Naive B cell (primary cell): ENCODE measurements at regions not wholly inside any gene's neighbourhood (a gene's known extent, or its start where the extent isn't known, plus 50 kb on each side); places are given as distances from the start of the nearest gene placed in this dataset.
"Not testable (repeated sequence)": the region's sequence is repeated elsewhere in the genome, so short reads cannot be mapped to it uniquely, and the experiment has no call there.

Experiments used
- ATAC-seq, 2 donors: fragments of 150-1000 bp; cut with Tn5 transposase; 2 replicates each; pipeline ENCODE4 v1.10.0; 2021; ENCODE audit warnings: low read depth in 2 of 2, mild to moderate bottlenecking in 2 of 2, moderate library complexity in 2 of 2
- DNase-seq: peaks from one replicate; pipeline ENCODE4 v3.0.0; 2022
- H3K27ac Mint-ChIP-seq, 6 donors: one replicate each; pipeline ENCODE4 v1.8.0; 2020 to 2022; ENCODE audit warnings: mild to moderate bottlenecking in 6 of 6, mixed read lengths in 6 of 6, moderate library complexity in 5 of 6, inconsistent platforms in 2 of 6
- H3K27me3 Mint-ChIP-seq, 3 donors: one replicate each; pipeline ENCODE4 v1.8.0; 2021 to 2022; ENCODE audit warnings: mixed read lengths in 3 of 3, mild to moderate bottlenecking in 1 of 3
- H3K36me3 Mint-ChIP-seq, 2 donors: one replicate each; pipeline ENCODE4 v1.8.0; 2020 to 2022; ENCODE audit warnings: mixed read lengths in 2 of 2, inconsistent platforms in 1 of 2, mild to moderate bottlenecking in 1 of 2
- H3K4me1 Mint-ChIP-seq, 3 donors: one replicate each; pipeline ENCODE4 v1.8.0; 2020 to 2022; ENCODE audit warnings: mixed read lengths in 3 of 3, inconsistent platforms in 1 of 3, mild to moderate bottlenecking in 1 of 3, moderate library complexity in 1 of 3
- H3K4me3 Mint-ChIP-seq, 8 donors: one replicate each; pipeline ENCODE4 v1.8.0; 2020 to 2022; ENCODE audit warnings: mild to moderate bottlenecking in 8 of 8, mixed read lengths in 8 of 8, moderate library complexity in 8 of 8, inconsistent platforms in 2 of 8
- H3K9me3 Mint-ChIP-seq, 7 donors: one replicate each; pipeline ENCODE4 v1.8.0; 2020 to 2022; ENCODE audit warnings: mixed read lengths in 7 of 7, mild to moderate bottlenecking in 5 of 7, inconsistent platforms in 2 of 7, moderate library complexity in 1 of 7

- Mint-ChIP-seq H3K36me3 (peaks cover 5 to 9% of the 10 kb centered on the region in 2 donors), H3K27ac (no peak overlapping the region), H3K4me3 (no peak overlapping the region), H3K4me1 (no peaks in the 10 kb centered on the region), H3K27me3 (no peaks in the 10 kb centered on the region), H3K9me3 (peaks cover 9 to 60% (median 34%) of the 10 kb centered on the region in 7 donors)
- DNase-seq (no peak), ATAC-seq (no peak)
Observed at GRCh38 chr7:56491636-56492425, 375.6 kb upstream of the NUPR2 start.

GRCh38 chr7:56483861-56484550 is 367.8 kb upstream of the NUPR2 start:
- ATAC-seq: no peak
- Mint-ChIP-seq H3K27me3 (no peaks in the 10 kb centered on the region), H3K4me3 (no peak overlapping the region), H3K9me3 (peaks cover 10 to 82% (median 48%) of the 10 kb centered on the region in 7 donors), H3K36me3 (peaks cover 12 to 15% of the 10 kb centered on the region in 2 donors), H3K4me1 (no peaks in the 10 kb centered on the region), H3K27ac (no peak overlapping the region)
- DNase-seq: no peak

- Mint-ChIP-seq H3K27me3 (no peaks in the 10 kb centered on the region), H3K9me3 (peaks cover 6 to 78% (median 51%) of the 10 kb centered on the region in 7 donors), H3K4me3 (no peak overlapping the region)
Observed at GRCh38 chr7:56483153-56483552, 366.9 kb upstream of the NUPR2 start.

GRCh38 chr7:56479748-56480147 is 363.5 kb upstream of the NUPR2 start:
- no peaks in the 10 kb centered on the region for H3K27me3 Mint-ChIP-seq
- peaks cover 4 to 24% of the 10 kb centered on the region in 2 donors for H3K36me3 Mint-ChIP-seq
- H3K4me3 Mint-ChIP-seq: peak overlapping the region in 1 of 8 donors; percentile 6
- ATAC-seq (no peak), DNase-seq (no peak)
- H3K4me1 Mint-ChIP-seq: no peaks in the 10 kb centered on the region
- peaks cover 16 to 84% (median 70%) of the 10 kb centered on the region in 7 donors for H3K9me3 Mint-ChIP-seq
- H3K27ac Mint-ChIP-seq: no peak overlapping the region

More at GRCh38 chr7:56483153-56483552, 366.9 kb upstream of the NUPR2 start:
- DNase-seq (no peak), ATAC-seq (no peak)
- H3K4me1 Mint-ChIP-seq: no peaks in the 10 kb centered on the region
- peaks cover 8 to 11% of the 10 kb centered on the region in 2 donors for H3K36me3 Mint-ChIP-seq
- no peak overlapping the region for H3K27ac Mint-ChIP-seq

GRCh38 chr7:56479136-56479535 is 362.9 kb upstream of the NUPR2 start:
- Mint-ChIP-seq H3K9me3 (peaks cover 16 to 84% (median 72%) of the 10 kb centered on the region in 7 donors), H3K4me1 (no peaks in the 10 kb centered on the region), H3K4me3 (no peak overlapping the region), H3K27me3 (no peaks in the 10 kb centered on the region), H3K36me3 (peaks cover 4 to 24% of the 10 kb centered on the region in 2 donors), H3K27ac (no peak overlapping the region)
- DNase-seq: no peak
- ATAC-seq: no peak

GRCh38 chr7:56474271-56474670 is 358.1 kb upstream of the NUPR2 start:
- peaks cover 0 to 25% of the 10 kb centered on the region in 2 donors for H3K36me3 Mint-ChIP-seq
- H3K4me3 Mint-ChIP-seq: no peak overlapping the region
- no peaks in the 10 kb centered on the region for H3K27me3 Mint-ChIP-seq
- H3K9me3 Mint-ChIP-seq: peaks cover 11 to 88% (median 79%) of the 10 kb centered on the region in 7 donors
- DNase-seq (no peak), ATAC-seq (no peak)
- H3K27ac Mint-ChIP-seq: no peak overlapping the region
- H3K4me1 Mint-ChIP-seq: no peaks in the 10 kb centered on the region

GRCh38 chr7:56471811-56472210 is 355.6 kb upstream of the NUPR2 start:
- no peaks in the 10 kb centered on the region for H3K27me3 Mint-ChIP-seq
- peaks cover 0 to 9% of the 10 kb centered on the region in 2 donors for H3K36me3 Mint-ChIP-seq
- H3K27ac Mint-ChIP-seq: no peak overlapping the region
- no peaks in the 10 kb centered on the region for H3K4me1 Mint-ChIP-seq
- no peak overlapping the region for H3K4me3 Mint-ChIP-seq
- no peak for ATAC-seq
- no peak for DNase-seq
- H3K9me3 Mint-ChIP-seq: peaks cover 0 to 86% (median 71%) of the 10 kb centered on the region in 7 donors

GRCh38 chr7:56466607-56467525 is 350.6 kb upstream of the NUPR2 start:
- H3K36me3 Mint-ChIP-seq: peaks cover 8 to 11% of the 10 kb centered on the region in 2 donors
- H3K4me1 Mint-ChIP-seq, H3K27ac Mint-ChIP-seq, ATAC-seq, DNase-seq, H3K4me3 Mint-ChIP-seq, H3K27me3 Mint-ChIP-seq: not testable (repeated sequence)
- H3K9me3 Mint-ChIP-seq: peaks cover 0 to 90% (median 70%) of the 10 kb centered on the region in 7 donors

GRCh38 chr7:56449762-56450161 is 333.5 kb upstream of the NUPR2 start:
- Mint-ChIP-seq H3K27me3 (no peaks in the 10 kb centered on the region), H3K4me3 (no peak overlapping the region), H3K27ac (peak overlapping the region in 1 of 6 donors; percentile 6), H3K36me3 (peaks cover 0 to 9% of the 10 kb centered on the region in 2 donors), H3K4me1 (no peaks in the 10 kb centered on the region), H3K9me3 (peaks cover 13 to 59% (median 56%) of the 10 kb centered on the region in 7 donors)
- DNase-seq (no peak), ATAC-seq (no peak)

GRCh38 chr7:56447864-56448693 is 331.9 kb upstream of the NUPR2 start:
- DNase-seq: no peak
- no peaks in the 10 kb centered on the region for H3K27me3 Mint-ChIP-seq
- H3K4me3 Mint-ChIP-seq: no peak overlapping the region
- H3K9me3 Mint-ChIP-seq: peaks cover 15 to 59% (median 53%) of the 10 kb centered on the region in 7 donors
- no peak for ATAC-seq
- H3K36me3 Mint-ChIP-seq: peaks cover 4 to 9% of the 10 kb centered on the region in 2 donors
- H3K4me1 Mint-ChIP-seq: no peaks in the 10 kb centered on the region
- H3K27ac Mint-ChIP-seq: no peak overlapping the region

GRCh38 chr7:56420528-56420927 is 304.3 kb upstream of the NUPR2 start:
- not testable (repeated sequence) for H3K27me3 Mint-ChIP-seq, ATAC-seq, H3K36me3 Mint-ChIP-seq, H3K4me1 Mint-ChIP-seq, H3K27ac Mint-ChIP-seq, H3K4me3 Mint-ChIP-seq, DNase-seq
- H3K9me3 Mint-ChIP-seq: peaks cover 3 to 34% (median 17%) of the 10 kb centered on the region in 7 donors

- ATAC-seq: no peak
Observed at GRCh38 chr7:56375173-56375572, 259.0 kb upstream of the NUPR2 start.

More at GRCh38 chr7:56375173-56375572, 259.0 kb upstream of the NUPR2 start:
- DNase-seq: no peak
- no peaks in the 10 kb centered on the region for H3K36me3 Mint-ChIP-seq
- H3K27me3 Mint-ChIP-seq: no peaks in the 10 kb centered on the region
- H3K4me3 Mint-ChIP-seq: no peak overlapping the region
- H3K9me3 Mint-ChIP-seq: peaks cover 0 to 7% (median 4%) of the 10 kb centered on the region in 7 donors
- H3K4me1 Mint-ChIP-seq: peaks cover 0 to 4% (median 0%) of the 10 kb centered on the region in 3 donors
- H3K27ac Mint-ChIP-seq: no peak overlapping the region
